ENCODE measurements at regions not wholly inside any gene's neighbourhood (a gene's known extent, or its start where the extent isn't known, plus 50 kb on each side); places are given as distances from the start of the nearest gene placed in this dataset.

- TF ChIP-seq CTCF (IDR thresholded peaks at IDR 0.05 in 4 of 5, conservative IDR thresholded peaks at IDR 0.05 in 1 of 5) = no peak
- TF ChIP-seq POLR2A (IDR thresholded peaks at IDR 0.05) = no peak
These were observed 141.2 kb downstream of the DTHD1 start for GRCh38 chr4:36422607-36423006.

Measured in gastrocnemius medialis (tissue), 4 donors.